H9 (cell line): ENCODE measurements at regions not wholly inside any gene's neighbourhood (a gene's known extent, or its start where the extent isn't known, plus 50 kb on each side); places are given as distances from the start of the nearest gene placed in this dataset.

Source experiments
- DNase-seq: peaks from one replicate; pipeline ENCODE4 v3.0.0-alpha.2; 2017
- H2AFZ ChIP-seq: one replicate; pipeline ENCODE4 v1.6.1; 2013; ENCODE audit warnings: mild to moderate bottlenecking, low read length, control low read depth, moderate library complexity
- H2AK5ac ChIP-seq: 2 replicates; pipeline ENCODE4 v1.6.1; 2013; ENCODE audit warnings: low read length, control low read depth, mixed read lengths; ENCODE audit not compliant: insufficient read length
- H2BK120ac ChIP-seq: one replicate; pipeline ENCODE4 v1.6.1; 2013; ENCODE audit warnings: low read depth, mild to moderate bottlenecking, low read length, control low read depth, inconsistent platforms; ENCODE audit not compliant: poor library complexity, severe bottlenecking
- H2BK12ac ChIP-seq: 2 replicates; pipeline ENCODE4 v1.6.1; 2013; ENCODE audit warnings: low read length, control low read depth, mixed read lengths, low read depth; ENCODE audit not compliant: insufficient read length
- H2BK15ac ChIP-seq: 2 replicates; pipeline ENCODE4 v1.6.1; 2013; ENCODE audit warnings: low read depth, low read length, control low read depth
- H2BK20ac ChIP-seq: one replicate; pipeline ENCODE4 v1.6.1; 2013; ENCODE audit warnings: low read depth, mild to moderate bottlenecking, low read length, control low read depth, inconsistent platforms; ENCODE audit not compliant: poor library complexity, severe bottlenecking
- H2BK5ac ChIP-seq: 2 replicates; pipeline ENCODE4 v1.6.1; 2013; ENCODE audit warnings: low read length, control low read depth, mixed read lengths; ENCODE audit not compliant: insufficient read length
- H3K14ac ChIP-seq: 2 replicates; pipeline ENCODE4 v1.6.1; 2013; ENCODE audit warnings: low read length, control low read depth; ENCODE audit not compliant: insufficient read depth
- H3K18ac ChIP-seq: 2 replicates; pipeline ENCODE4 v1.6.1; 2013; ENCODE audit warnings: low read depth, mild to moderate bottlenecking, mixed read lengths, low read length, control low read depth; ENCODE audit not compliant: insufficient read length
- H3K23ac ChIP-seq: 2 replicates; pipeline ENCODE4 v1.6.1; 2013; ENCODE audit warnings: low read length, control low read depth, mixed read lengths, low read depth; ENCODE audit not compliant: insufficient read length
- H3K23me2 ChIP-seq: 2 replicates; pipeline ENCODE4 v1.6.1; 2013; ENCODE audit warnings: low read depth, mild to moderate bottlenecking, mixed read lengths, low read length, control low read depth; ENCODE audit not compliant: insufficient read length, poor library complexity, severe bottlenecking
- H3K27ac ChIP-seq: 2 replicates; pipeline ENCODE4 v1.5.1; 2013; ENCODE audit warnings: low read length, control low read depth, mixed read lengths, low read depth; ENCODE audit not compliant: insufficient read length
- H3K27me3 ChIP-seq: 2 replicates; pipeline ENCODE4 v1.6.1; 2013; ENCODE audit warnings: low read length, control low read depth, inconsistent platforms; ENCODE audit not compliant: insufficient read depth
- H3K4ac ChIP-seq: 2 replicates; pipeline ENCODE4 v1.6.1; 2013; ENCODE audit warnings: low read depth, mild to moderate bottlenecking, control low read depth, inconsistent platforms, low read length, moderate library complexity
- H3K4me1 ChIP-seq: 2 replicates; pipeline ENCODE4 v1.6.1; 2013; ENCODE audit warnings: low read length, control low read depth, inconsistent platforms; ENCODE audit not compliant: insufficient read depth
- H3K4me2 ChIP-seq: 2 replicates; pipeline ENCODE4 v1.6.1; 2013; ENCODE audit warnings: low read length, control low read depth, mixed read lengths; ENCODE audit not compliant: insufficient read length, insufficient read depth
- H3K56ac ChIP-seq: 2 replicates; pipeline ENCODE4 v1.6.1; 2013; ENCODE audit warnings: low read depth, mild to moderate bottlenecking, mixed read lengths, low read length, control low read depth; ENCODE audit not compliant: insufficient read length
- H3K79me1 ChIP-seq: 2 replicates; pipeline ENCODE4 v1.6.1; 2013; ENCODE audit warnings: low read depth, mild to moderate bottlenecking, moderate library complexity, low read length, control low read depth, inconsistent platforms; ENCODE audit not compliant: insufficient read depth, poor library complexity, severe bottlenecking
- H3K79me2 ChIP-seq: 2 replicates; pipeline ENCODE4 v1.6.1; 2013; ENCODE audit warnings: low read length, control low read depth, inconsistent platforms; ENCODE audit not compliant: insufficient read depth
- H3K9ac ChIP-seq: 2 replicates; pipeline ENCODE4 v1.6.1; 2013; ENCODE audit warnings: low read length, control low read depth, mixed read lengths; ENCODE audit not compliant: insufficient read length; ENCODE audit errors: extremely low read depth
- H3K9me3 ChIP-seq: one replicate; pipeline ENCODE4 v1.6.1; 2013; ENCODE audit warnings: low read depth, low read length, inconsistent platforms; ENCODE audit not compliant: control insufficient read depth
- H3T11ph ChIP-seq: one replicate; pipeline ENCODE4 v1.6.1; 2013; ENCODE audit warnings: mild to moderate bottlenecking, low read length, control low read depth, inconsistent platforms
- H4K20me1 ChIP-seq: one replicate; pipeline ENCODE4 v1.6.1; 2013; ENCODE audit not compliant: control insufficient read depth, insufficient read length, insufficient read depth
- H4K5ac ChIP-seq: 2 replicates; pipeline ENCODE4 v1.6.1; 2013; ENCODE audit warnings: low read depth, mild to moderate bottlenecking, mixed read lengths, low read length, control low read depth; ENCODE audit not compliant: insufficient read length
- H4K8ac ChIP-seq: replicated peaks from 2 replicates; pipeline ENCODE4 v1.6.1; 2013; ENCODE audit warnings: low read length, control low read depth, mixed read lengths, low read depth; ENCODE audit not compliant: insufficient read length
- H4K91ac ChIP-seq: 2 replicates; pipeline ENCODE4 v1.6.1; 2013; ENCODE audit warnings: low read depth, mild to moderate bottlenecking, moderate library complexity, mixed read lengths, low read length, control low read depth; ENCODE audit not compliant: insufficient read length
- H3K27ac Mint-ChIP-seq, 3 experiments: 2 replicates in 2 of 3; 3 replicates in 1 of 3; pipeline ENCODE4 v1.8.0; 2020 to 2021; ENCODE audit warnings: mixed read lengths in 3 of 3, mild to moderate bottlenecking in 1 of 3, moderate library complexity in 1 of 3
- H3K27me3 Mint-ChIP-seq: 2 replicates; pipeline ENCODE4 v1.8.0; 2021; ENCODE audit warnings: low read depth, mild to moderate bottlenecking, moderate library complexity, mixed read lengths
- H3K36me3 Mint-ChIP-seq, 3 experiments: 2 replicates in 2 of 3; 3 replicates in 1 of 3; pipeline ENCODE4 v1.8.0; 2020 to 2021; ENCODE audit warnings: low read depth in 3 of 3, mixed read lengths in 3 of 3; ENCODE audit not compliant: insufficient read depth in 1 of 3
- H3K4me1 Mint-ChIP-seq, 2 experiments: 2 replicates each; pipeline ENCODE4 v1.8.0; 2020; ENCODE audit warnings: mixed read lengths in 2 of 2
- H3K4me3 Mint-ChIP-seq, 2 experiments: 2 replicates in 1 of 2; 3 replicates in 1 of 2; pipeline ENCODE4 v1.8.0; 2020 to 2021; ENCODE audit warnings: mild to moderate bottlenecking in 2 of 2, mixed read lengths in 2 of 2, moderate library complexity in 1 of 2
- H3K9me3 Mint-ChIP-seq, 2 experiments: 2 replicates in 1 of 2; 3 replicates in 1 of 2; pipeline ENCODE4 v1.8.0; 2020; ENCODE audit warnings: mild to moderate bottlenecking in 2 of 2, mixed read lengths in 2 of 2, moderate library complexity in 1 of 2
- WGBS: extraction: QIAGEN DNeasy Blood & Tissue Kit; methylation state at CpG from one replicate; pipeline ENCODE4 v1.1.7; 2013; ENCODE audit warnings: missing lambda C conversion rate, low lambda C conversion rate, mixed read lengths; ENCODE audit not compliant: insufficient read length; ENCODE audit errors: extremely low coverage; 5-methylcytosine and 5-hydroxymethylcytosine counted together
- TF ChIP-seq, protein P1 (sequence below): fragments of 200-600 bp; sonication (generic); conservative IDR thresholded peaks from 3 replicates; pipeline ENCODE4 v1.8.0; 2021; ENCODE audit warnings: antibody characterized with exemption, mild to moderate bottlenecking

GRCh38 chr16:65861131-65861731 is 505.3 kb upstream of the CDH5 start:
- no CpG with 5 or more reads among the region's 3 CpGs for WGBS

More at GRCh38 chr16:65861131-65861731, 505.3 kb upstream of the CDH5 start:
- H3K9me3 ChIP-seq: peaks cover 10% of the 10 kb centered on the region
- H3K23me2 ChIP-seq: no peaks in the 10 kb centered on the region
- H2AK5ac ChIP-seq: no peak overlapping the region
- H3K4me2 ChIP-seq: no peak overlapping the region
- no peaks in the 10 kb centered on the region for H4K20me1 ChIP-seq
- no peak for DNase-seq
- no peak overlapping the region for H2BK5ac ChIP-seq
- no peaks in the 10 kb centered on the region for H3K79me2 ChIP-seq
- no peak overlapping the region for H3K23ac ChIP-seq
- no peak overlapping the region for H3K27ac Mint-ChIP-seq
- no peak overlapping the region for H2AFZ ChIP-seq
- H3K79me1 ChIP-seq: no peaks in the 10 kb centered on the region
- H4K8ac ChIP-seq: no peak overlapping the region
- H2BK12ac ChIP-seq: no peak overlapping the region
- no peaks in the 10 kb centered on the region for H3K27me3 Mint-ChIP-seq
- H3K4me3 Mint-ChIP-seq: no peak overlapping the region
- H3K4ac ChIP-seq: no peak overlapping the region
- no peak overlapping the region for H2BK20ac ChIP-seq
- H2BK120ac ChIP-seq: no peak overlapping the region
- H3K9me3 Mint-ChIP-seq: peaks cover 14 to 20% of the 10 kb centered on the region in 2 experiments
- H3K27ac ChIP-seq: no peak overlapping the region
- H3K4me1 Mint-ChIP-seq: no peaks in the 10 kb centered on the region
- no peaks in the 10 kb centered on the region for H3K4me1 ChIP-seq
- no peak overlapping the region for H4K91ac ChIP-seq
- no peak overlapping the region for H3K18ac ChIP-seq
- H3K14ac ChIP-seq: no peak overlapping the region
- no peak overlapping the region for H3T11ph ChIP-seq
- no peak overlapping the region for H3K56ac ChIP-seq
- peaks cover 4 to 19% (median 11%) of the 10 kb centered on the region in 3 experiments; a peak in 5 of 7 replicates for H3K36me3 Mint-ChIP-seq
- no peak overlapping the region for H3K9ac ChIP-seq
- no peak overlapping the region for H4K5ac ChIP-seq
- no peak overlapping the region for H2BK15ac ChIP-seq
- no peaks in the 10 kb centered on the region for H3K27me3 ChIP-seq
- TF ChIP-seq, protein P1, sequence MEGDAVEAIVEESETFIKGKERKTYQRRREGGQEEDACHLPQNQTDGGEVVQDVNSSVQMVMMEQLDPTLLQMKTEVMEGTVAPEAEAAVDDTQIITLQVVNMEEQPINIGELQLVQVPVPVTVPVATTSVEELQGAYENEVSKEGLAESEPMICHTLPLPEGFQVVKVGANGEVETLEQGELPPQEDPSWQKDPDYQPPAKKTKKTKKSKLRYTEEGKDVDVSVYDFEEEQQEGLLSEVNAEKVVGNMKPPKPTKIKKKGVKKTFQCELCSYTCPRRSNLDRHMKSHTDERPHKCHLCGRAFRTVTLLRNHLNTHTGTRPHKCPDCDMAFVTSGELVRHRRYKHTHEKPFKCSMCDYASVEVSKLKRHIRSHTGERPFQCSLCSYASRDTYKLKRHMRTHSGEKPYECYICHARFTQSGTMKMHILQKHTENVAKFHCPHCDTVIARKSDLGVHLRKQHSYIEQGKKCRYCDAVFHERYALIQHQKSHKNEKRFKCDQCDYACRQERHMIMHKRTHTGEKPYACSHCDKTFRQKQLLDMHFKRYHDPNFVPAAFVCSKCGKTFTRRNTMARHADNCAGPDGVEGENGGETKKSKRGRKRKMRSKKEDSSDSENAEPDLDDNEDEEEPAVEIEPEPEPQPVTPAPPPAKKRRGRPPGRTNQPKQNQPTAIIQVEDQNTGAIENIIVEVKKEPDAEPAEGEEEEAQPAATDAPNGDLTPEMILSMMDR: no peak
